PC-3 (cell line): ENCODE measurements at regions not wholly inside any gene's neighbourhood (a gene's known extent, or its start where the extent isn't known, plus 50 kb on each side); places are given as distances from the start of the nearest gene placed in this dataset.

Experiments used
- ATAC-seq: fragments of 200-7000 bp; cut with Tn5 transposase; 2 replicates; pipeline ENCODE4 v1.9.1; 2020; ENCODE audit warnings: mild to moderate bottlenecking, moderate library complexity
- BruUV-seq: library from RNA; stranded (reverse); fragments of 400-500 nt; replicated peaks from 2 replicates; lab custom pipeline; 2021; lab: Mats Ljungman, UMichigan
- CTCF ChIA-PET: fragments of 300-600 bp; sonication (Branson Sonifier 250); formaldehyde crosslinking; loops from one replicate; lab custom pipeline; 2022; ENCODE audit warnings: antibody characterized with exemption; lab: Charles Lee
- POLR2A ChIA-PET: fragments of 300-600 bp; sonication (Branson Sonifier 250); formaldehyde crosslinking; loops from one replicate; lab custom pipeline; 2022; ENCODE audit warnings: antibody characterized with exemption; ENCODE audit not compliant: unreplicated experiment; lab: Charles Lee
- DNase-seq: peaks from one replicate; pipeline ENCODE4 v3.0.0-alpha.2; 2015
- H2AFZ ChIP-seq: fragments of 300-600 bp; sonication (generic); 2 replicates; pipeline ENCODE4 v1.6.0; 2016; ENCODE audit warnings: antibody characterized with exemption, low read length
- H3F3A ChIP-seq: fragments of 300-600 bp; sonication (generic); one replicate; pipeline ENCODE4 v1.6.0; 2017; ENCODE audit warnings: antibody characterized with exemption, low read length, control low read depth, mild to moderate bottlenecking; ENCODE audit not compliant: unreplicated experiment
- H3K27ac ChIP-seq: fragments of 300-600 bp; sonication (generic); 2 replicates; pipeline ENCODE4 v1.5.1; 2016; ENCODE audit warnings: mild to moderate bottlenecking, low read length
- H3K27me3 ChIP-seq: fragments of 300-600 bp; sonication (generic); 2 replicates; pipeline ENCODE4 v1.6.1; 2016; ENCODE audit warnings: low read length, mixed read lengths
- H3K36me3 ChIP-seq: fragments of 300-600 bp; sonication (generic); 2 replicates; pipeline ENCODE4 v1.6.1; 2016; ENCODE audit warnings: low read depth, mixed run types, low read length, mixed read lengths
- H3K4me1 ChIP-seq: fragments of 300-600 bp; sonication (generic); 2 replicates; pipeline ENCODE4 v1.5.1; 2016; ENCODE audit warnings: low read length; ENCODE audit not compliant: insufficient read depth
- H3K4me2 ChIP-seq: fragments of 300-600 bp; sonication (generic); 2 replicates; pipeline ENCODE4 v1.6.0; 2016; ENCODE audit warnings: low read length
- H3K4me3 ChIP-seq: fragments of 300-600 bp; sonication (generic); 2 replicates; pipeline ENCODE4 v1.5.1; 2016; ENCODE audit warnings: mild to moderate bottlenecking, low read length, mixed read lengths
- H3K79me2 ChIP-seq: fragments of 300-600 bp; sonication (generic); 2 replicates; pipeline ENCODE4 v1.6.1; 2017; ENCODE audit warnings: low read length, mixed read lengths
- H3K9ac ChIP-seq: fragments of 300-600 bp; sonication (generic); 2 replicates; pipeline ENCODE4 v1.6.0; 2016; ENCODE audit warnings: mild to moderate bottlenecking, low read length
- H3K9me2 ChIP-seq: fragments of 300-600 bp; sonication (generic); replicated peaks from 2 replicates; pipeline ENCODE4 v1.6.1; 2016; ENCODE audit warnings: mixed run types, low read length, mixed read lengths
- H3K9me3 ChIP-seq: fragments of 300-600 bp; sonication (generic); 2 replicates; pipeline ENCODE4 v1.6.1; 2016; ENCODE audit warnings: low read length, mixed read lengths
- H4K20me1 ChIP-seq: fragments of 300-600 bp; sonication (generic); 2 replicates; pipeline ENCODE4 v1.6.1; 2016; ENCODE audit warnings: low read length, mixed read lengths
- EZH2 ChIP-seq: fragments of 300-600 bp; sonication (generic); IDR thresholded peaks from one replicate; pipeline ENCODE4 v1.6.1; 2017; ENCODE audit warnings: antibody characterized with exemption, mild to moderate bottlenecking, low read length; ENCODE audit not compliant: unreplicated experiment
- EZH2phosphoT487 ChIP-seq: fragments of 300-600 bp; sonication (generic); IDR thresholded peaks from 2 replicates; pipeline ENCODE4 v1.6.1; 2018; ENCODE audit warnings: mild to moderate bottlenecking, antibody characterized with exemption, low read length, borderline replicate concordance
- intact Hi-C: fragments of 100-400 bp; cut with micrococcal nuclease; formaldehyde crosslinking; loops from 2 replicates; pipeline ENCODE4 v1.9.0; 2023
- TF ChIP-seq, protein P1 (sequence below): fragments of 300-600 bp; sonication (generic); conservative IDR thresholded peaks from 2 replicates; pipeline ENCODE4 v1.5.1; 2017; ENCODE audit warnings: antibody characterized with exemption, low read depth, mild to moderate bottlenecking, low read length

DNA sequence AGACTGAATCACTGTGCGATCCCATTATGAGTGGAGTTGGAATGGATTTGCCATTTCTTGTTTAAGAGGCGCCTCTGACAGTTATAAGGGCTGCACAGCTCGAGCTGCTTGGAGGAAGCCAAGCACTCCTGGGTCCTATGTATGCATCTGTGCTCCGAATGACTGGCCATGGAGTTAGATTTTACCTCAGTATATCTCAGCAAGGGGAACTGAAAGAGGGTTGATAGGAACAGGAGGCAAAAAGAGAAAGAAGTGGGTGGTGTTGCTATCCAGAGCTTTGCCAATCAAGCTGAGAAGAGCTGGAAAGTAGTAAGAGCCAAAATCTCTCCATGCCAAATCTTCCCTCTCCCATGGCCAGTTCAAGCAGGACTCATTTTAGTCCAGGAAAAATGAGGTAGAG lies 632.0 kb upstream of the KIRREL3 start:
- TF ChIP-seq EZH2phosphoT487 (no peak), EZH2 (no peak)
- TF ChIP-seq, protein P1, sequence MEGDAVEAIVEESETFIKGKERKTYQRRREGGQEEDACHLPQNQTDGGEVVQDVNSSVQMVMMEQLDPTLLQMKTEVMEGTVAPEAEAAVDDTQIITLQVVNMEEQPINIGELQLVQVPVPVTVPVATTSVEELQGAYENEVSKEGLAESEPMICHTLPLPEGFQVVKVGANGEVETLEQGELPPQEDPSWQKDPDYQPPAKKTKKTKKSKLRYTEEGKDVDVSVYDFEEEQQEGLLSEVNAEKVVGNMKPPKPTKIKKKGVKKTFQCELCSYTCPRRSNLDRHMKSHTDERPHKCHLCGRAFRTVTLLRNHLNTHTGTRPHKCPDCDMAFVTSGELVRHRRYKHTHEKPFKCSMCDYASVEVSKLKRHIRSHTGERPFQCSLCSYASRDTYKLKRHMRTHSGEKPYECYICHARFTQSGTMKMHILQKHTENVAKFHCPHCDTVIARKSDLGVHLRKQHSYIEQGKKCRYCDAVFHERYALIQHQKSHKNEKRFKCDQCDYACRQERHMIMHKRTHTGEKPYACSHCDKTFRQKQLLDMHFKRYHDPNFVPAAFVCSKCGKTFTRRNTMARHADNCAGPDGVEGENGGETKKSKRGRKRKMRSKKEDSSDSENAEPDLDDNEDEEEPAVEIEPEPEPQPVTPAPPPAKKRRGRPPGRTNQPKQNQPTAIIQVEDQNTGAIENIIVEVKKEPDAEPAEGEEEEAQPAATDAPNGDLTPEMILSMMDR, result no peak
- no peak for ATAC-seq
- no peak overlapping the region for H3K27ac ChIP-seq
- no peak for DNase-seq
- H3K36me3 ChIP-seq, result no peaks in the 10 kb centered on the region
- H3K9ac ChIP-seq, result no peak overlapping the region
- H4K20me1 ChIP-seq, result no peaks in the 10 kb centered on the region
- intact Hi-C loops, result no loop called here
- H3K9me2 ChIP-seq, result no peaks in the 10 kb centered on the region
- no peaks in the 10 kb centered on the region for H3K9me3 ChIP-seq
- POLR2A ChIA-PET, result no interaction called here
- no peak overlapping the region for H2AFZ ChIP-seq
- H3K4me3 ChIP-seq, result no peak overlapping the region
- no peaks in the 10 kb centered on the region for H3K79me2 ChIP-seq
- H3K27me3 ChIP-seq, result no peaks in the 10 kb centered on the region
- H3F3A ChIP-seq, result no peaks in the 10 kb centered on the region
- CTCF ChIA-PET, result no interaction called here
- no TSS peak for BruUV-seq
- no peaks in the 10 kb centered on the region for H3K4me1 ChIP-seq
- no peak overlapping the region for H3K4me2 ChIP-seq

DNA sequence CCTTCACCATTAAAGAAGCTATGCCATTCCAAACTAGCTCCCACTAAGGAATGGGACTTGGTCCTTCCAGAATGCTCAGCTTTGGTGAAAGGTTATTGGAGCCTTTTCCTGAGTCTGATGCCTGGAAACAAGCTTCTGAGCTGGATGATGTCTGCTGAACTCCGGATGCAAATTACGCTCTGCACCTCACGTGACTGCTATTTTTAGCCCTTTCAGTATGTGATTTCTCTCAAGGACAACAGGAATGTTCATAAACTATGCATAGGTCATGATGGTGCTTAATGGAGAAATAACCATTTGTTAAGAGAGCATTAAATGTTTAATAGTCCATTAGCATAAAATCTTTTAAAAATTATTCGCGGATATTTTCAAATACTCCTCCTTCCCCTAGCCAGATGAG lies 631.4 kb upstream of the KIRREL3 start:
- H3K27me3 ChIP-seq, result no peaks in the 10 kb centered on the region
- H3K9me3 ChIP-seq, result no peaks in the 10 kb centered on the region
- no peaks in the 10 kb centered on the region for H3K79me2 ChIP-seq
- intact Hi-C loops, result no loop called here
- H3K27ac ChIP-seq, result no peak overlapping the region
- H3K36me3 ChIP-seq, result no peaks in the 10 kb centered on the region
- H3K4me2 ChIP-seq, result no peak overlapping the region
- H3K9ac ChIP-seq, result no peak overlapping the region
- no peaks in the 10 kb centered on the region for H3K9me2 ChIP-seq
- CTCF ChIA-PET, result no interaction called here
- H3F3A ChIP-seq, result no peaks in the 10 kb centered on the region
- no peaks in the 10 kb centered on the region for H4K20me1 ChIP-seq
- H3K4me1 ChIP-seq, result no peaks in the 10 kb centered on the region
- DNase-seq, result no peak
- no peak for TF ChIP-seq EZH2phosphoT487
- TF ChIP-seq EZH2, result no peak
- TF ChIP-seq, protein P1, result no peak
- no peak for ATAC-seq
- H3K4me3 ChIP-seq, result no peak overlapping the region
- POLR2A ChIA-PET, result no interaction called here
- no peak overlapping the region for H2AFZ ChIP-seq
- BruUV-seq, result no TSS peak

DNA sequence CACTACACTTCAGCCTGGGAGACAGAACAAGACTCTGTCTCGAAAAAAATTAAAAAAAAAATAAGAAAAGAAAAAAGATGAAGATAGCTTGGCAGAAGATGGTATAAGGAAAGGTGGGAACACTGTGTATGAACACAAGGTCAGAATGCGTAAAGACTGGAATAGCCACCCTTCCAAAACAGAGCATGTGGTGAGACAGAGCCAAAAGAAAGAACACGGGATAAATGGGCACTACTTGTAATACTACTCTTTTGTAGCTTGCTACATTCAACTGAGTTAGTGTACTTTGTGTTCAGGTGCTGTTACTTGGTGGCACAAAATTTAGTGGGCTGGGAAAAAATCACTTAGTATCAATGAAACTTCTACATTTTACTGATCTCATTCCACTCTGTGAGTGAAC lies 628.6 kb upstream of the KIRREL3 start:
- TF ChIP-seq EZH2 (no peak), EZH2phosphoT487 (no peak)
- TF ChIP-seq, protein P1, result no peak
- no peak overlapping the region for H3K4me2 ChIP-seq
- H3K9me2 ChIP-seq, result no peaks in the 10 kb centered on the region
- H3K79me2 ChIP-seq, result no peaks in the 10 kb centered on the region
- no peaks in the 10 kb centered on the region for H4K20me1 ChIP-seq
- intact Hi-C loops, result no loop called here
- no peaks in the 10 kb centered on the region for H3K27me3 ChIP-seq
- H3K36me3 ChIP-seq, result no peaks in the 10 kb centered on the region
- ATAC-seq (no peak), DNase-seq (no peak)
- H3K4me3 ChIP-seq, result no peak overlapping the region
- POLR2A ChIA-PET, result no interaction called here
- CTCF ChIA-PET, result no interaction called here
- H3K9me3 ChIP-seq, result no peaks in the 10 kb centered on the region
- no peaks in the 10 kb centered on the region for H3K4me1 ChIP-seq
- H2AFZ ChIP-seq, result no peak overlapping the region
- BruUV-seq, result no TSS peak
- H3F3A ChIP-seq, result no peaks in the 10 kb centered on the region
- H3K27ac ChIP-seq, result no peak overlapping the region
- H3K9ac ChIP-seq, result no peak overlapping the region
